ENCODE measurements at regions not wholly inside any gene's neighbourhood (a gene's known extent, or its start where the extent isn't known, plus 50 kb on each side); places are given as distances from the start of the nearest gene placed in this dataset.

DNA sequence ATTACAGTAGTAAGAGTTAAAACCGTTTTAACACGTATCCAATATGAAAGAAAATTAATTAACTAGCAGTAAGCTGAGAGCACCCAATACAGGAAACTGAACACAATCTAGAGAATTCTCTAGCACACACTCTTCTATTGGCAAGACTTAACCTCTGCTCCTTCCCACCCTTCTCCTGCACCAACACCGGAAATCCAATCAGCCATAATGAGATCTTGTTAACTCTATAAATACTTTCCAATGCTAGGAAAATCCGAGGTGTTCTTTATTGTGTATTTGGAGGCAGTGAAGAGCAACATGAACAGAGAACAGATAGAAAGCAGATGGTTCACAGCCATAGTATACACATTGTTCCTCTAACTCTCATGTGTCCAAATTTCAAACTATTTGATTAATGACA, 591.7 kb downstream of the CETN3 start:
- TF ChIP-seq, protein P1, sequence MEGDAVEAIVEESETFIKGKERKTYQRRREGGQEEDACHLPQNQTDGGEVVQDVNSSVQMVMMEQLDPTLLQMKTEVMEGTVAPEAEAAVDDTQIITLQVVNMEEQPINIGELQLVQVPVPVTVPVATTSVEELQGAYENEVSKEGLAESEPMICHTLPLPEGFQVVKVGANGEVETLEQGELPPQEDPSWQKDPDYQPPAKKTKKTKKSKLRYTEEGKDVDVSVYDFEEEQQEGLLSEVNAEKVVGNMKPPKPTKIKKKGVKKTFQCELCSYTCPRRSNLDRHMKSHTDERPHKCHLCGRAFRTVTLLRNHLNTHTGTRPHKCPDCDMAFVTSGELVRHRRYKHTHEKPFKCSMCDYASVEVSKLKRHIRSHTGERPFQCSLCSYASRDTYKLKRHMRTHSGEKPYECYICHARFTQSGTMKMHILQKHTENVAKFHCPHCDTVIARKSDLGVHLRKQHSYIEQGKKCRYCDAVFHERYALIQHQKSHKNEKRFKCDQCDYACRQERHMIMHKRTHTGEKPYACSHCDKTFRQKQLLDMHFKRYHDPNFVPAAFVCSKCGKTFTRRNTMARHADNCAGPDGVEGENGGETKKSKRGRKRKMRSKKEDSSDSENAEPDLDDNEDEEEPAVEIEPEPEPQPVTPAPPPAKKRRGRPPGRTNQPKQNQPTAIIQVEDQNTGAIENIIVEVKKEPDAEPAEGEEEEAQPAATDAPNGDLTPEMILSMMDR (IDR thresholded peaks at IDR 0.05): no peak
- no peak for TF ChIP-seq POLR2A (IDR thresholded peaks at IDR 0.05; ENCODE audit: low read depth)
- TF ChIP-seq POLR2AphosphoS5 (IDR thresholded peaks at IDR 0.05): no peak

All from esophagus muscularis mucosa (tissue), 3 donors.